ENCODE measurements at regions not wholly inside any gene's neighbourhood (a gene's known extent, or its start where the extent isn't known, plus 50 kb on each side); places are given as distances from the start of the nearest gene placed in this dataset.

- no peak overlapping the region for H3K4me3 ChIP-seq
- no peaks in the 10 kb centered on the region for H3K4me1 ChIP-seq
- 63 to 100% methylated on average over 1 to 2 of the region's 3 CpGs for WGBS, 2 donors (ENCODE audit: low coverage in 1 of 2)
- H3K36me3 ChIP-seq: no peaks in the 10 kb centered on the region
- TF ChIP-seq POLR2A (IDR thresholded peaks at IDR 0.05) (no peak), POLR2AphosphoS5 (IDR thresholded peaks at IDR 0.05) (no peak)
- TF ChIP-seq, protein P1, sequence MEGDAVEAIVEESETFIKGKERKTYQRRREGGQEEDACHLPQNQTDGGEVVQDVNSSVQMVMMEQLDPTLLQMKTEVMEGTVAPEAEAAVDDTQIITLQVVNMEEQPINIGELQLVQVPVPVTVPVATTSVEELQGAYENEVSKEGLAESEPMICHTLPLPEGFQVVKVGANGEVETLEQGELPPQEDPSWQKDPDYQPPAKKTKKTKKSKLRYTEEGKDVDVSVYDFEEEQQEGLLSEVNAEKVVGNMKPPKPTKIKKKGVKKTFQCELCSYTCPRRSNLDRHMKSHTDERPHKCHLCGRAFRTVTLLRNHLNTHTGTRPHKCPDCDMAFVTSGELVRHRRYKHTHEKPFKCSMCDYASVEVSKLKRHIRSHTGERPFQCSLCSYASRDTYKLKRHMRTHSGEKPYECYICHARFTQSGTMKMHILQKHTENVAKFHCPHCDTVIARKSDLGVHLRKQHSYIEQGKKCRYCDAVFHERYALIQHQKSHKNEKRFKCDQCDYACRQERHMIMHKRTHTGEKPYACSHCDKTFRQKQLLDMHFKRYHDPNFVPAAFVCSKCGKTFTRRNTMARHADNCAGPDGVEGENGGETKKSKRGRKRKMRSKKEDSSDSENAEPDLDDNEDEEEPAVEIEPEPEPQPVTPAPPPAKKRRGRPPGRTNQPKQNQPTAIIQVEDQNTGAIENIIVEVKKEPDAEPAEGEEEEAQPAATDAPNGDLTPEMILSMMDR (IDR thresholded peaks at IDR 0.05): no peak
- no peak for ATAC-seq
- H3K27me3 ChIP-seq: peaks cover 11% of the 10 kb centered on the region
- no peak overlapping the region for H3K27ac ChIP-seq
- no peaks in the 10 kb centered on the region for H3K9me3 ChIP-seq
These were observed 71.1 kb upstream of the PALS2 start for GRCh38 chr7:24502135-24502488.

- no peak overlapping the region for H3K4me3 ChIP-seq
- H3K9me3 ChIP-seq: no peaks in the 10 kb centered on the region
- H3K27ac ChIP-seq: no peak overlapping the region
- H3K36me3 ChIP-seq: no peaks in the 10 kb centered on the region
- ATAC-seq: no peak
- 48% methylated on average over 2 of the region's 2 CpGs; no CpG with 5 or more reads in 1 of the 2 donors for WGBS, 2 donors (ENCODE audit: low coverage in 1 of 2)
- TF ChIP-seq, protein P1 (IDR thresholded peaks at IDR 0.05): no peak
- TF ChIP-seq POLR2A (IDR thresholded peaks at IDR 0.05) (no peak), POLR2AphosphoS5 (IDR thresholded peaks at IDR 0.05) (no peak)
- peaks cover under 1% of the 10 kb centered on the region for H3K27me3 ChIP-seq
- H3K4me1 ChIP-seq: no peaks in the 10 kb centered on the region
These were observed 69.7 kb upstream of the PALS2 start for GRCh38 chr7:24503506-24503905.

- TF ChIP-seq POLR2AphosphoS5 (IDR thresholded peaks at IDR 0.05) (no peak), EP300 (IDR thresholded peaks at IDR 0.05) (no peak), POLR2A (IDR thresholded peaks at IDR 0.05) (no peak)
- TF ChIP-seq, protein P1 (IDR thresholded peaks at IDR 0.05): no peak
- Histone ChIP-seq H3K9me3 (no peaks in the 10 kb centered on the region), H3K27me3 (no peaks in the 10 kb centered on the region), H3K27ac (no peak overlapping the region), H3K4me3 (no peak overlapping the region), H3K36me3 (no peaks in the 10 kb centered on the region), H3K4me1 (no peaks in the 10 kb centered on the region)
- WGBS, 2 donors (ENCODE audit: low coverage in 1 of 2): 81 to 87% methylated on average over 3 to 4 of the region's 6 CpGs
- no peak for ATAC-seq
These were observed 69.2 kb upstream of the PALS2 start for GRCh38 chr7:24504040-24504439.

DNA sequence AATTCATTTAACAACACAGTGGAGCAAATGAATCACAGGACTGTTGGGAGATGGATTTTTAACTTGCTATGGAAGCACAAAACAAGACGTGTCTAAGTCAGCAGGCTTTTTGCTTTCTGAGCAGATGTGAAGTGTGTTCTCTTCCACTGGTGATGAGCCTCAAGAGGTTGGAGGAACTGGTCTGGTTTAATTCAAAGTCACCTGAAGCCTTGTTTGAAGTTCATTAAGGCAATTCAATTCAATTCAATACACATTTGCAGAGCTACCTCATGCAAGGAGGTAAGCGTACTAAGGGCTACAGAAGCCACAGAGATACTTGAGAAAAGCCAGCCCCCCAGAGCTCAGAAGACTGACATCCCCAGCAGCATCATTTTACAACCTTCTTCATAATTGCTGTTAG is 68.4 kb upstream of the PALS2 start:
- H3K27me3 ChIP-seq: no peaks in the 10 kb centered on the region
- no peak for ATAC-seq
- WGBS, 2 donors (ENCODE audit: low coverage in 1 of 2): 57 to 89% methylated on average over 1 of the region's 2 CpGs
- H3K9me3 ChIP-seq: no peaks in the 10 kb centered on the region
- H3K4me1 ChIP-seq: no peaks in the 10 kb centered on the region
- no peak overlapping the region for H3K27ac ChIP-seq
- no peak overlapping the region for H3K4me3 ChIP-seq
- no peaks in the 10 kb centered on the region for H3K36me3 ChIP-seq
- TF ChIP-seq EP300 (IDR thresholded peaks at IDR 0.05): no peak
- TF ChIP-seq POLR2A (IDR thresholded peaks at IDR 0.05): no peak
- TF ChIP-seq POLR2AphosphoS5 (IDR thresholded peaks at IDR 0.05): no peak
- TF ChIP-seq, protein P1 (IDR thresholded peaks at IDR 0.05): no peak

DNA sequence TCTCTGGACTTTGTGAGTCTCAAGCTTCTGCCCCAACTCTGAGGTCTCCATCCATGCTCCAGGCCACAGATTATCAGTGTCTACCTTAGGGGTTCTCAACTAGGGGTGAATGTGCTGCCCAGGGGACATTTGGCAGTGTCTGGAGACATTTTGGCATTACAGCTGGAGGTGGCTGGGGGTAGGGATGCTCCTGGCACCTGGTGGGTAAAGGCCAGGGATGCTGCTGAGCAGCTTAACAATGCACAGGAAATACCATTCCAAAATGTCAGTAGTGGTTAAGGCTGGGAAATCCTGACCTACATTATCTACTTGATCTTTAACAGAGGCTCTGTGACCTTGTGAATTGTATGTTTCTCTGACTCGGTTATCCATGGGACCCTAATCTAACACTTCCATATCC is 67.3 kb upstream of the PALS2 start:
- Histone ChIP-seq H3K4me1 (no peaks in the 10 kb centered on the region), H3K4me3 (no peak overlapping the region), H3K27ac (no peak overlapping the region), H3K27me3 (no peaks in the 10 kb centered on the region), H3K36me3 (no peaks in the 10 kb centered on the region), H3K9me3 (no peaks in the 10 kb centered on the region)
- TF ChIP-seq POLR2AphosphoS5 (IDR thresholded peaks at IDR 0.05): no peak
- no peak for TF ChIP-seq EP300 (IDR thresholded peaks at IDR 0.05)
- no peak for TF ChIP-seq POLR2A (IDR thresholded peaks at IDR 0.05)
- TF ChIP-seq, protein P1 (IDR thresholded peaks at IDR 0.05): no peak
- WGBS, 2 donors (ENCODE audit: low coverage in 1 of 2): 57 to 70% methylated on average over 1 of the region's 1 CpG
- ATAC-seq: no peak

All from gastroesophageal sphincter (tissue), 4 donors.